ENCODE measurements at regions not wholly inside any gene's neighbourhood (a gene's known extent, or its start where the extent isn't known, plus 50 kb on each side); places are given as distances from the start of the nearest gene placed in this dataset.

DNA sequence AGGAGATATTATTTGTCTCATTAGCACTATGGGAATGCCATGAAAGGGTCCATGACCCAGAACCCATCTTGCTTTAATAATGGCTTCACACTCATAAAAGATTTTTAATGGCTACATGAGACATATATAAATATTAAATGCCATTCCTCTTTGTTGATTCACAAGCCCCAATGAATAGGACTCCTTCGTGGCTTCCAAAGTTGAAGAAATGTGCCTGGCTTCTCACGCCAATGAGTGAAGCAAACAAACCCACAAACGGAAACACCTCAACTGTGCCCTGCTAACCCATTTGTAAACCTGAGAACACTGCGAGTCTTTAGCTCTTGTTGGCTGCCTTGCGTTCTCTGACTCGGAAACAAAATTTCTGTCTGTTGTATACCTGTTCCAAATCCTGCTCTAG lies 381.7 kb upstream of the DDHD1 start:
- Histone ChIP-seq H3K4me2 (no peak overlapping the region), H3K9me2 (no peaks in the 10 kb centered on the region), H3K36me3 (replicated peaks in 1 of 2; ENCODE audit: control insufficient read depth in 1 of 2, insufficient read depth in 2 of 2, low read length in 1 of 2) (no peaks in the 10 kb centered on the region), H3K27ac (ENCODE audit: low read depth in 2 of 2, low read length in 1 of 2) (no peak overlapping the region), H3K9ac (no peak overlapping the region), H4K20me1 (ENCODE audit: insufficient read depth) (no peaks in the 10 kb centered on the region), H3K9me3 (no peaks in the 10 kb centered on the region), H3K79me2 (ENCODE audit: insufficient read depth) (no peaks in the 10 kb centered on the region), H3K4me3 (ENCODE audit: low read depth in 2 of 2, low read length in 1 of 2) (no peak overlapping the region), H2AFZ (ENCODE audit: low read depth) (no peak overlapping the region), H3K4me1 (ENCODE audit: control insufficient read depth in 1 of 2, insufficient read depth in 2 of 2, low read depth in 1 of 2, low read length in 1 of 2) (no peaks in the 10 kb centered on the region; a peak in 1 of 4 replicates), H3K27me3 (ENCODE audit: insufficient read depth) (no peaks in the 10 kb centered on the region; the same call in 1 of the 2 replicates), H3F3A (replicated peaks; ENCODE audit: insufficient read depth) (no peaks in the 10 kb centered on the region)
- ChIA-PET POLR2A (no interaction called here), CTCF (no interaction called here)
- TF ChIP-seq FOXJ3 (CRISPR knock-in tag; IDR thresholded peaks at IDR 0.05) (no peak), RXRA (IDR thresholded peaks at IDR 0.05; ENCODE audit: borderline replicate concordance, low read depth) (no peak), MXI1 (IDR thresholded peaks at IDR 0.05; ENCODE audit: low read depth, low read length) (no peak), ELF1 (IDR thresholded peaks at IDR 0.05) (no peak), TAF1 (IDR thresholded peaks at IDR 0.05; ENCODE audit: borderline replicate concordance, low read depth, low read length) (no peak)
- TF ChIP-seq, protein P1, sequence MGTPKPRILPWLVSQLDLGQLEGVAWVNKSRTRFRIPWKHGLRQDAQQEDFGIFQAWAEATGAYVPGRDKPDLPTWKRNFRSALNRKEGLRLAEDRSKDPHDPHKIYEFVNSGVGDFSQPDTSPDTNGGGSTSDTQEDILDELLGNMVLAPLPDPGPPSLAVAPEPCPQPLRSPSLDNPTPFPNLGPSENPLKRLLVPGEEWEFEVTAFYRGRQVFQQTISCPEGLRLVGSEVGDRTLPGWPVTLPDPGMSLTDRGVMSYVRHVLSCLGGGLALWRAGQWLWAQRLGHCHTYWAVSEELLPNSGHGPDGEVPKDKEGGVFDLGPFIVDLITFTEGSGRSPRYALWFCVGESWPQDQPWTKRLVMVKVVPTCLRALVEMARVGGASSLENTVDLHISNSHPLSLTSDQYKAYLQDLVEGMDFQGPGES (IDR thresholded peaks at IDR 0.05; ENCODE audit: low read depth, low read length) = no peak
- no peak for DNase-seq
- WGBS (ENCODE audit: low lambda C conversion rate) = 52% methylated on average over 6 of the region's 6 CpGs

DNA sequence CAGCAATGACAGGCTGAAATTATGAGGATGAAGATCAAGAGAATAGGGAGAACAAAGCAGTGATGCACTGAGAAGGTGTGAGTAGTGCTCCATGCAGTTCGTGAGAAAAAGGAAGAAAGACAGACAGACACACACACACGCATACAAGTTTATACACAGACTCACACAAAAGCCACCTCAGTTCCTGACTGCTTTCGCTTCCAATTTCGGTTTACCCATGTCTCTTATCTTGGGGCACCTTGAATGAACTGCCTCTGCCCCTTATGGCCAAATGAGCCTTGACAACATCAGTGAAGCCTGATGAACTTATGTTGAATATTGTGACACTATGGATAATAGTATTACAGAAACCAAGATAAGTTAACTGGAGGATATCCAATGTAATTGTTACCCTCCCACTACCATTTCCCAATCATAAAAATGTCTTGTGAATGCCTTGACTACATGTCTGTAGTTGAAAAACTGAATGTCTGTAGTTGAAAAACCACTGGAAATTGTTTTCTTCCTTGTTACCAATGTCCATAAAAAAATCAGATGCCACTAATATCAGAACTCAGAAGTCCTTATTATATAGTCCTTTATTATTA lies 380.4 kb upstream of the DDHD1 start:
- Histone ChIP-seq H3K4me1 (ENCODE audit: control insufficient read depth in 1 of 2, insufficient read depth in 2 of 2, low read depth in 1 of 2, low read length in 1 of 2) (peaks cover 0 to 2% of the 10 kb centered on the region in 2 experiments; a peak in 1 of 4 replicates), H3K9me2 (no peaks in the 10 kb centered on the region), H2AFZ (ENCODE audit: low read depth) (no peak overlapping the region; the same call in 1 of the 2 replicates), H3K9me3 (no peaks in the 10 kb centered on the region), H3K27ac (ENCODE audit: low read depth in 2 of 2, low read length in 1 of 2) (no peak overlapping the region), H3F3A (replicated peaks; ENCODE audit: insufficient read depth) (no peaks in the 10 kb centered on the region), H3K36me3 (replicated peaks in 1 of 2; ENCODE audit: control insufficient read depth in 1 of 2, insufficient read depth in 2 of 2, low read length in 1 of 2) (no peaks in the 10 kb centered on the region), H4K20me1 (ENCODE audit: insufficient read depth) (no peaks in the 10 kb centered on the region), H3K4me2 (no peak overlapping the region), H3K9ac (no peak overlapping the region), H3K27me3 (ENCODE audit: insufficient read depth) (no peaks in the 10 kb centered on the region; the same call in 1 of the 2 replicates), H3K4me3 (ENCODE audit: low read depth in 2 of 2, low read length in 1 of 2) (no peak overlapping the region), H3K79me2 (ENCODE audit: insufficient read depth) (no peaks in the 10 kb centered on the region)
- 22% methylated on average over 4 of the region's 4 CpGs for WGBS (ENCODE audit: low lambda C conversion rate)
- TF ChIP-seq RCOR1 (IDR thresholded peaks at IDR 0.05; ENCODE audit: low read length) (no peak), FOSL2 (IDR thresholded peaks at IDR 0.05; ENCODE audit: borderline replicate concordance, low read depth) (no peak), JUND (IDR thresholded peaks at IDR 0.05) (no peak), SIN3A (IDR thresholded peaks at IDR 0.05; ENCODE audit: borderline replicate concordance, low read depth, low read length) (no peak), NFIC (IDR thresholded peaks at IDR 0.05; ENCODE audit: borderline replicate concordance) (no peak), TCF12 (IDR thresholded peaks at IDR 0.05) (no peak), GATA2 (CRISPR knock-in tag; IDR thresholded peaks at IDR 0.05) (no peak), MEF2A (IDR thresholded peaks at IDR 0.05; ENCODE audit: borderline replicate concordance, low read depth) (no peak), MXI1 (IDR thresholded peaks at IDR 0.05; ENCODE audit: low read depth, low read length) (no peak), RAD21 (IDR thresholded peaks at IDR 0.05; ENCODE audit: low read length) (no peak), FOXJ3 (CRISPR knock-in tag; IDR thresholded peaks at IDR 0.05) (no peak), ELF1 (IDR thresholded peaks at IDR 0.05) (no peak)
- TF ChIP-seq, protein P2, sequence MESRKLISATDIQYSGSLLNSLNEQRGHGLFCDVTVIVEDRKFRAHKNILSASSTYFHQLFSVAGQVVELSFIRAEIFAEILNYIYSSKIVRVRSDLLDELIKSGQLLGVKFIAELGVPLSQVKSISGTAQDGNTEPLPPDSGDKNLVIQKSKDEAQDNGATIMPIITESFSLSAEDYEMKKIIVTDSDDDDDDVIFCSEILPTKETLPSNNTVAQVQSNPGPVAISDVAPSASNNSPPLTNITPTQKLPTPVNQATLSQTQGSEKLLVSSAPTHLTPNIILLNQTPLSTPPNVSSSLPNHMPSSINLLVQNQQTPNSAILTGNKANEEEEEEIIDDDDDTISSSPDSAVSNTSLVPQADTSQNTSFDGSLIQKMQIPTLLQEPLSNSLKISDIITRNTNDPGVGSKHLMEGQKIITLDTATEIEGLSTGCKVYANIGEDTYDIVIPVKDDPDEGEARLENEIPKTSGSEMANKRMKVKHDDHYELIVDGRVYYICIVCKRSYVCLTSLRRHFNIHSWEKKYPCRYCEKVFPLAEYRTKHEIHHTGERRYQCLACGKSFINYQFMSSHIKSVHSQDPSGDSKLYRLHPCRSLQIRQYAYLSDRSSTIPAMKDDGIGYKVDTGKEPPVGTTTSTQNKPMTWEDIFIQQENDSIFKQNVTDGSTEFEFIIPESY (IDR thresholded peaks at IDR 0.05; ENCODE audit: borderline replicate concordance, low read depth) = no peak
- TF ChIP-seq, protein P3, sequence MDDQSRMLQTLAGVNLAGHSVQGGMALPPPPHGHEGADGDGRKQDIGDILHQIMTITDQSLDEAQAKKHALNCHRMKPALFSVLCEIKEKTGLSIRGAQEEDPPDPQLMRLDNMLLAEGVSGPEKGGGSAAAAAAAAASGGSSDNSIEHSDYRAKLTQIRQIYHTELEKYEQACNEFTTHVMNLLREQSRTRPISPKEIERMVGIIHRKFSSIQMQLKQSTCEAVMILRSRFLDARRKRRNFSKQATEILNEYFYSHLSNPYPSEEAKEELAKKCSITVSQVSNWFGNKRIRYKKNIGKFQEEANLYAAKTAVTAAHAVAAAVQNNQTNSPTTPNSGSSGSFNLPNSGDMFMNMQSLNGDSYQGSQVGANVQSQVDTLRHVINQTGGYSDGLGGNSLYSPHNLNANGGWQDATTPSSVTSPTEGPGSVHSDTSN (IDR thresholded peaks at IDR 0.05) = no peak
- TF ChIP-seq, protein P4, sequence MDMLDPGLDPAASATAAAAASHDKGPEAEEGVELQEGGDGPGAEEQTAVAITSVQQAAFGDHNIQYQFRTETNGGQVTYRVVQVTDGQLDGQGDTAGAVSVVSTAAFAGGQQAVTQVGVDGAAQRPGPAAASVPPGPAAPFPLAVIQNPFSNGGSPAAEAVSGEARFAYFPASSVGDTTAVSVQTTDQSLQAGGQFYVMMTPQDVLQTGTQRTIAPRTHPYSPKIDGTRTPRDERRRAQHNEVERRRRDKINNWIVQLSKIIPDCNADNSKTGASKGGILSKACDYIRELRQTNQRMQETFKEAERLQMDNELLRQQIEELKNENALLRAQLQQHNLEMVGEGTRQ (IDR thresholded peaks at IDR 0.05; ENCODE audit: borderline replicate concordance, low read depth, low read length) = no peak
- TF ChIP-seq, protein P5, sequence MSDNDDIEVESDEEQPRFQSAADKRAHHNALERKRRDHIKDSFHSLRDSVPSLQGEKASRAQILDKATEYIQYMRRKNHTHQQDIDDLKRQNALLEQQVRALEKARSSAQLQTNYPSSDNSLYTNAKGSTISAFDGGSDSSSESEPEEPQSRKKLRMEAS (IDR thresholded peaks at IDR 0.05; ENCODE audit: low read depth) = no peak
- CTCF ChIA-PET = interaction anchor here (0.9 to 2.5 kb wide), 2 partner anchors 14 to 814 kb away, joined by 3 to 7 read pairs; no protein-coding TSS in a partner anchor
- POLR2A ChIA-PET = no interaction called here
- DNase-seq = no peak
